Left kidney (tissue), 1 donor: ENCODE measurements at regions not wholly inside any gene's neighbourhood (a gene's known extent, or its start where the extent isn't known, plus 50 kb on each side); places are given as distances from the start of the nearest gene placed in this dataset.
"Not testable (repeated sequence)": the region's sequence is repeated elsewhere in the genome, so short reads cannot be mapped to it uniquely, and the experiment has no call there.

Source experiments
- DNase-seq: peaks from one replicate; pipeline ENCODE4 v3.0.0-alpha.2; 2013

DNA sequence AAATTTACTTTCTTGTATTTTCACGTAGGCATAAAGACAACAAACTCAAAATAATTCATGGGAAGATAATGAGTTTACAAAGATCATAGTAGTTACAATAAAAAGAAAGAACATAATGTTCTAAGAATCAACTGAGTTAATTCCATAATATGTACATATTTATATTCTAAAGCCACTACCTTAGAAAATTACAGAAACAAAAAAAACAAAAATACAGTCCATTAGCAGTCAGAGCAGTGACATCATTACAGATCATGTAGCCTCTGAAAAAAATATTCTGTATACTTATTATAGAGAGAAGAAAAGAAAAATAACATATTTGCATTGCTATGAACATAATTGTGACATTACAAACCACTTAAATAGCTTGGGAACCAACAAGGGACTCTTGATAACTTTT, 360.1 kb upstream of the RGS18 start:
- no peak for DNase-seq

DNA sequence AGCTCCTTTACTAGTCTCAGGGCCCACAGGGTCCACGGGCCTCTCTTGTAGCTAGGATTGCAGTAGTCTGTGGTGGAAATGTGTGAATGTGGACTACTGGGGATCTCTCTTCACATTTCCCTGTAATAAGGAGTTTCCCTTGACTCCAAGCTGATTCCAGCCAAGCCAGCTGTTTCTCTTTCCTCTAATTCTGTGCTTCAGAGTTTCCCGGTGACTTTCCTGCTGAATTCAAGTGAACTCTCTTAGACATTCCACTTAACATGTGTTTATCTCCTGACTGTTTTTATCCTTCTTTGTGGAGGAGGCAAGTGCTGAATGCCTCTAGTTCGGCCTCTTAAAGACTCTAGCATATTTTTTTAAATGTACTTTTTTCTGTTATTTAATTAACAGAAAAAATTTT, 354.0 kb upstream of the RGS18 start:
- DNase-seq, result no peak

- not testable (repeated sequence) for DNase-seq
These were observed 344.7 kb upstream of the RGS18 start for GRCh38 chr1:191813593-191813992.

GRCh38 chr1:191818198-191818597, 340.1 kb upstream of the RGS18 start:
- DNase-seq, result no peak

DNA sequence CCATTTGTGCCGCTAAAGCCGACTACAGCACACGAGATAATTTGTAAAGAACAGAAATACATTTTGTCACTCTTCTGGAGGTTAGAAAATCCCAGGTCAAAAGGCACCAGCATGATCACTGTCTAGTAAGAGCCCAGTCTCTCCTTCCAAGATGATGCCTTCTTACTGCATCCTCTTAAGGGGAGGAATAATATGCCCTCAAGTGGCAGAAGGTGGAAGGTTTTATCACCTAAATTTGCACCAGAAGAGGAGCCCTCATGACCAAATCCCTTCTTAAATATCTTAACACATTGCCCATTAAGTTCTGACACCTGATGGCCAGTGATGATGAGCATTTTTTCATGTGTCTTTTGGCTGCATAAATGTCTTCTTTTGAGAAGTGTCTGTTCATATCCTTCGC, 326.7 kb upstream of the RGS18 start:
- DNase-seq, result no peak

GRCh38 chr1:191839891-191840290, 318.4 kb upstream of the RGS18 start:
- no peak for DNase-seq

GRCh38 chr1:191851799-191852595, 306.3 kb upstream of the RGS18 start:
- DNase-seq, result no peak

- no peak for DNase-seq
These were observed 305.4 kb upstream of the RGS18 start for GRCh38 chr1:191852907-191853306.

GRCh38 chr1:191857600-191857999, 300.7 kb upstream of the RGS18 start:
- DNase-seq, result no peak

DNA sequence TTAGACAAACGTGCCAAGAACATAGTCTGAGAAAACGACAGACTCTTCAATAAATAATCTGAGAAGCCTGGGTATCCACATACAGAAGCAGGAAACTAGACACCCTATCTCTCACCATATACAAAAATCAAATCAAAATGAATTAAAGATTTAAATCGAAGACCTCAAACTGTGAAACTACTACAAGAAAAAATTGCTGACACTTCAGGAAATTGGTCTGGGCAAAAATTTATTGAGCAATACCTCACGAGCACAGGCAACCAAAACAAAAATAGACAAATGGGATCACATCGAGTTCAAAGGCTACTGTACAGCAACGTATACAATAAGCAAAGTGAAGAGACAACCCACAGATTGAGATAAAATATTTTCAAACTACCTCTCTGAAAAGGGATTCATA, 292.8 kb upstream of the RGS18 start:
- DNase-seq, result no peak

- no peak for DNase-seq
These were observed 292.1 kb upstream of the RGS18 start for GRCh38 chr1:191866155-191866554.

DNA sequence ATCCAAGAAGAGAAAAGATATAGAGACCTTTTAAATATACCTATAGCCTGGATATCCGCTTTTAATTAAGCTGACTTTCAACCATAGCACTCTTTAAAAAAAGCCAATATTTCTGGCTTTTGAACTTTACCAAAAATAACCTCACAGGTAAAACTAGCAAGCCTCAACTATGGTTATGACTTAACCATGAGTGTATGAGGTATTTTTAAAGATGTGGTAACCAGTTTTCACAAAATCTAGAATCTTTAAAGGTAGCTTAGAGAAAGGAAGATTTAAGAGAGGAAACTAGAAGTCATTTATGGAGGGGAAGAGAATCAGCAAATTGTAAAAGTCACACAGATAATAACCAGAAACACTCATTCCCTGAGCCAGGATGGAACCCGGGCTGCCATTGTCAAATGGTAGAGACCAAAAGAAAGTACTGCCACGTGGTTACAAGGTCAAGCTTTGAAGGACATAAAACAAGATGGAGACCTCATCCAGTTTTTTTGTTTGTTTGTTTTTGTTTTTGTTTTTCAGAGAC, 288.4 kb upstream of the RGS18 start:
- no peak for DNase-seq

DNA sequence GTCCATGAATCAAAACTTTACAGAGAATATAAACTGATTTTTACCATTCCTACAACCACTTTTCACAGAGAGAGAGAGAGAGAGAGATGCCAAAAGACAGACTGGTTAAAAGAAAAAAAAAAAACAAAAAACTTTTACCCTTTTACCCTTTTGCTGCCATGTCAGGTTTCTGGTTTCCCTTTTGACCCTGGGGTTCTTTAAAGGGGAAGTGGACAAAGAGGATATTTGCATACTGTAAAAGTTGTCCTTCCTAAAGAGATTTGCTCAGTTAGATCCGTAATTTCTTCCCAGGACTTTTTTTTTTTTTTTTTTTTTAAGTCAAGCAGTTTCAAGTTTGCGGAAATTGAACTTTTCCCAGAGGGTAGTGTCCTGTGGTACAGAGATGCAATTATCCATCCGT, 287.8 kb upstream of the RGS18 start:
- DNase-seq, result no peak

- no peak for DNase-seq
These were observed 282.3 kb upstream of the RGS18 start for GRCh38 chr1:191875994-191876393.

GRCh38 chr1:191876631-191877030, 281.6 kb upstream of the RGS18 start:
- DNase-seq, result no peak

- no peak for DNase-seq
These were observed 275.4 kb upstream of the RGS18 start for GRCh38 chr1:191882870-191883269.

GRCh38 chr1:191886977-191887376, 271.3 kb upstream of the RGS18 start:
- no peak for DNase-seq

DNA sequence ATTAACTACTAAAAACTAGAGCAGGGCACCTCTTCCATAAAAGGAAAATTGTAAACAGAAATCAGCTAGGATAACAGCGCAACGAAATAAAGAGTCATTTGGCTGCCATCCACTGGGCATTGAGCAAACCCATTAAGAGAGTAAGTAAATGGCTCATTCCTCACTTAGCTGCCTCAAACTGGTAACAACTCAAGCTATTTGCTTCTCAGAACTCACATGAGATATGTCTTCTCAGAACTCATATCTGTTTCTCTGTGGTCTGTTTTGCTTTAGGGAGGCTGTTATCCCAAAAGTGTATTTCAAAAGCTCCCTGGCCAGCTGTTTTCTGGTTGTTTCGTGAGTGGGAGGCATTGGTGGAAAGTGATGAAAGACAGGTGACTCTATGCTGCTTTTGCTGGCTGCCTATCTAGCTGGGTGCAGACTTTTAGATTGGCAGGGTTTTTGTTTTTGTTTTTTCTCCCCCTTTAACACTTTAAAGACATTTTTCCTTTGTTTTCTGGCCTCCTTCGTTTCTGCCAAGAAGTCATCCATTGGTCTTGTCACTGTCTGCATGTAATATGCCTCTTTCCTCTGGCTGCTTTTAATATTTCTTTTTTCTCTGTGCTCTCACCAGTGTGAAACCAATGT, 269.2 kb upstream of the RGS18 start:
- no peak for DNase-seq

DNA sequence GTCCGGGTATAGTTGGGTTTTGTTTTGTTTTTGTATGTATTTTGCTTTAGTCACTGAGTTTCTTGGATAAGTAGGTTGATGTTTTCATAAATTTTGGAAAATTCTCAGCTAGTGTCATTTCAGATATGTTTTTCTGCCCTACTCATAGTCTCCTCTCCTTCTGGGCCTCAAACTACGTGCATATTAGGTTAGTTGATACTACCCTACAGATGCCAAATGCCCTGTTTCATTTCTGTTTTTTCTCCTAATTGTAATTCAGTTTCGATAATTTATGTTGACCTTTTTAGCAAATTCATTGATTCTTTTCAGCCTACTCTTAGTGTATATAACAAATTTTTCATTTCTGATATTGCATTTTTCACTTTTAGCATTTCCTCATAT, 268.6 kb upstream of the RGS18 start:
- DNase-seq, result no peak

DNA sequence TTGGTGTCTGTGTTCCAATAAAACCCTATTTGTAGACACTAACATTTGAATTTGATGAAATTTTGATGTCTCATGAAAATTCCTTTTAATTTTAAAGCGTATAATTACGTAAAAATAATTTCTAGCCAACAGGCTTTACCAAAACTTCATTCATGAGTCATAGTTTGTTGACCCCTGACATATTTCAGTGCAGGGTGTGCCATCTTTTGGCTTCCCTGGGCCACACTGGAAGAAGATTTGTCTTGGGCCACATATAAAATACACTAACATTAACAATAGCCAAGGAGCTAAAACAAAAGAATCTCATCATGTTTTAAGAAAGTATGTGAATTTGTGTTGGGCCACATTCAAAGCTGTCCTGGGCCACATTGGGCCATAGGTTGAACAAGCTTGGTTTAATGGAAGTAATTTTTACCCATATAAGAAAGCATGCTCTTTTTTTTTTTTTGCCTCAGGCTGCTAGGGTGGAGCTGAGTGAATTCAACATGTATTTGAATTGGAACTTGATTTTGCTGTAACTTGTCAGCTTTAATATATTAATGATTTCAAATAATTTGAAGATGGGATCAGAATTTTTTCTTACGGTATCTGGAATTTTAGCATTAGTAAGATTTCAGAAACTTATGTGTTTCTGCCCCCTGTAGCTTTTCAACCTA, 267.7 kb upstream of the RGS18 start:
- no peak for DNase-seq

DNA sequence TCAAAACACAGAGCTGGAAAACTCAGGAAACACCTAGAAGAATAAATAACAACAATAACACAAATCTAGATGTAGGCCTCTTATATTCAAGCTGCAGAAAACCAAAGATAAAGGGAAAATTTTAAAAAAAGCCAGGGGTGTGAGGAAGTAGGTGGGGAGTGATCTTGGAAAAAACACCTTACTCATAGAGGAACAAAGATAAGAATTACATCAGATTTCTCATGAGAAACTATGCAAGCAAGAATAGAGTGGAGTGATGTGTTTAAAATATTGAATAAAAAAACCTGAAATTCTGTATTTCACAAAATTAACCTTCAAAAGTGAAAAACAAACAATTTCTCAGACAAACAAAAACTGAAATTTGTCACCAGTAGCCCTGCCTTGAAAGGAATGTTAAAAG, 265.5 kb upstream of the RGS18 start:
- DNase-seq, result no peak

- DNase-seq, result no peak
These were observed 263.2 kb upstream of the RGS18 start for GRCh38 chr1:191895049-191895448.

DNA sequence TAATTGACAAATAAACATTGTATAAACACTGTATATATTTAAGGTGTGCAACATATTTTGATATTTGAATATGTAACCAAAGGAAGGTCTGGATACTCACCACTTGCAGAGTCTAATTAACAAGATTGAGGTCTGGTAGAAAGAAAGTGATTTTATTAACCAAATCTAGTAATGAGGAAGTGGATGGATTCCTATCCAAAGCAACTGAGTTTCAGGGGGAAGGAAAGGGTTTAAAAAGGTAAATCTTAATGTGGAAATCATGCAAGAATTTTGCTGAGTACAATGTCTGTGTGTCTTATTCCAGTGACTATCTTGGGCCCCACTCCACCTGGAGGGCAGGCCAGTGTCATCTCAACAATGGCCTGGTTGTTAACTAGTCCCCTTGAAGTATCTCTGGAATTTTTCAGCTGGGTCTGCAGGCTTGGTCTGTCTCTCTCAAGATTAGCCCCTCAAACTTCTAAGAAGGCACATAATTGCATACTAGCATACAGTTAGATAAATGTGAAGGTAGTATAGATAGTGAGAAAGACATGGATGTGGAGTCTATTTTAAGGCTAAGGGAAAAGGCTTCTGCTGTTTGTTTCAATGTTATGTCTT, 262.7 kb upstream of the RGS18 start:
- DNase-seq, result no peak
